Tibial nerve (tissue), 4 donors: ENCODE measurements at regions not wholly inside any gene's neighbourhood (a gene's known extent, or its start where the extent isn't known, plus 50 kb on each side); places are given as distances from the start of the nearest gene placed in this dataset.
"Not testable (repeated sequence)": the region's sequence is repeated elsewhere in the genome, so short reads cannot be mapped to it uniquely, and the experiment has no call there.

ENCODE experiments used
- DNase-seq, 2 donors: peaks; one replicate each; pipeline ENCODE4 v3.0.0-alpha.2; 2019; ENCODE audit warnings: low spot score in 2 of 2
- H3K27ac ChIP-seq, 4 donors: fragments of 200-600 bp; sonication (generic) in 3 of 4; one replicate each; pipeline ENCODE4 v1.5.1; 2017 to 2019; ENCODE audit warnings: mild to moderate bottlenecking in 1 of 4
- H3K27me3 ChIP-seq, 2 donors: fragments of 200-600 bp; sonication (generic) in 1 of 2; one replicate each; pipeline versions ENCODE4 v1.5.1 to v1.6.0; 2017 to 2019
- H3K36me3 ChIP-seq, 3 donors: fragments of 200-600 bp; sonication (generic); one replicate each; pipeline ENCODE4 v1.5.1; 2018 to 2019
- H3K4me1 ChIP-seq, 4 donors: fragments of 200-600 bp; sonication (generic) in 3 of 4; one replicate each; pipeline ENCODE4 v1.5.1; 2017 to 2019
- H3K4me3 ChIP-seq, 4 donors: fragments of 200-600 bp; sonication (generic) in 3 of 4; one replicate each; pipeline ENCODE4 v1.5.1; 2017 to 2019; ENCODE audit warnings: mild to moderate bottlenecking in 1 of 4, moderate library complexity in 1 of 4
- H3K9me3 ChIP-seq, 4 donors: fragments of 200-600 bp; sonication (generic) in 3 of 4; one replicate each; pipeline ENCODE4 v1.5.1; 2017 to 2019
- EP300 ChIP-seq, 2 donors: sonication (generic); formaldehyde crosslinking; IDR thresholded peaks; one replicate each; pipeline ENCODE4 v1.6.1; 2017; ENCODE audit warnings: antibody characterized with exemption in 2 of 2, mild to moderate bottlenecking in 1 of 2
- POLR2A ChIP-seq, 2 donors: fragments of 450-650 bp; IDR thresholded peaks; one replicate each; pipeline ENCODE4 v1.6.1; 2017; ENCODE audit warnings: antibody characterized with exemption in 2 of 2, mild to moderate bottlenecking in 2 of 2, moderate library complexity in 2 of 2
- WGBS, 2 donors: methylation state at CpG; one replicate each; pipeline ENCODE4 v1.1.5; 2018; 5-methylcytosine and 5-hydroxymethylcytosine counted together
- TF ChIP-seq, protein P1 (sequence below), 5 experiments: fragments of 200-600 bp in 3 of 5; fragments of 450-650 bp in 2 of 5; sonication (generic) in 3 of 5; IDR thresholded peaks; one replicate each; pipeline ENCODE4 v1.5.1; 2016 to 2019; ENCODE audit warnings: antibody characterized with exemption in 5 of 5, mild to moderate bottlenecking in 3 of 5, moderate library complexity in 2 of 5

DNA sequence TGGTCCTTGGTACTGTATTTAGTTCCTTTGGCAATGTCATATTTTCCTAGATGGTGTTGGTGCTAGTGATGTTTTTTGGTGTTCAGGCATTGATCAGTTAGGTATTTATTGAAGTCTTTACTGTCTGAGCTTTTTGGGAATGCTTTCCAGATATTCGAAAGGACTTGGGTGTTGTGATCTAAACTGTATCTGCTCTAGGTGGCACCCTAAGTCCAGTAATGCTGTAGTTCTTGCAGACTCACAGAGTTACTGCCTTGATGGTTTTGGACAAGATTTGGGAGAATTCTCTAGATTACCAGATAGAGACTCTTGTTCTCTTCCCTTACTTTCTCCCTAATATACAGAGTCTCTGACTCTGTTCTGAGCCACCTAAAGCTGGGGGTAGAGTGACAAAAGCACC, 513.6 kb upstream of the PITX2 start:
- whole genome bisulfite sequencing, 2 donors, result 81 to 85% methylated on average over 1 of the region's 1 CpG
- Histone ChIP-seq H3K4me3 (no peak overlapping the region), H3K4me1 (no peaks in the 10 kb centered on the region), H3K27ac (no peak overlapping the region), H3K36me3 (no peaks in the 10 kb centered on the region), H3K9me3 (no peaks in the 10 kb centered on the region), H3K27me3 (no peaks in the 10 kb centered on the region)
- DNase-seq, result no peak
- no peak for TF ChIP-seq EP300 (IDR thresholded peaks at IDR 0.05)
- TF ChIP-seq, protein P1, sequence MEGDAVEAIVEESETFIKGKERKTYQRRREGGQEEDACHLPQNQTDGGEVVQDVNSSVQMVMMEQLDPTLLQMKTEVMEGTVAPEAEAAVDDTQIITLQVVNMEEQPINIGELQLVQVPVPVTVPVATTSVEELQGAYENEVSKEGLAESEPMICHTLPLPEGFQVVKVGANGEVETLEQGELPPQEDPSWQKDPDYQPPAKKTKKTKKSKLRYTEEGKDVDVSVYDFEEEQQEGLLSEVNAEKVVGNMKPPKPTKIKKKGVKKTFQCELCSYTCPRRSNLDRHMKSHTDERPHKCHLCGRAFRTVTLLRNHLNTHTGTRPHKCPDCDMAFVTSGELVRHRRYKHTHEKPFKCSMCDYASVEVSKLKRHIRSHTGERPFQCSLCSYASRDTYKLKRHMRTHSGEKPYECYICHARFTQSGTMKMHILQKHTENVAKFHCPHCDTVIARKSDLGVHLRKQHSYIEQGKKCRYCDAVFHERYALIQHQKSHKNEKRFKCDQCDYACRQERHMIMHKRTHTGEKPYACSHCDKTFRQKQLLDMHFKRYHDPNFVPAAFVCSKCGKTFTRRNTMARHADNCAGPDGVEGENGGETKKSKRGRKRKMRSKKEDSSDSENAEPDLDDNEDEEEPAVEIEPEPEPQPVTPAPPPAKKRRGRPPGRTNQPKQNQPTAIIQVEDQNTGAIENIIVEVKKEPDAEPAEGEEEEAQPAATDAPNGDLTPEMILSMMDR (IDR thresholded peaks at IDR 0.05), result no peak
- TF ChIP-seq POLR2A (IDR thresholded peaks at IDR 0.05), result no peak

DNA sequence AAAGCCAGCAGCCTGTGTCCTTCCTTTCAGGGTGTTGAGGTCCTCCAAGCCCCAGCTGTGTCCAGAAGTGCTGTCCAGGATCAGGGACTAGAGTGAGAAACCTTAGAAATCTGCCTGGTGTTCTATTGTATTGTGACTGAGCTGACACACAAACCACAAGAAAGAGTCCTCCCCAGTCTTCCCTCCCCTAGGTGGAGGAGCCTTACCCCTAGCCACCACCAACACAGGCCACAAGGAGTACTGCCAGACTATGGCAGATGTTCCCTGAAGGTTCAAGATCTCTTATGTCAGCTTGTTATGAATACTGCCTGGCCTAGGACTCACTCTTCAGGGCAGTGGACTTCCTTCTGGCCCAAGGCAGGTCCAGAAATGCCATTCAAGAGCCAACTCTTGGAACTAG, 514.1 kb upstream of the PITX2 start:
- no peaks in the 10 kb centered on the region for H3K9me3 ChIP-seq
- DNase-seq, result no peak
- H3K4me1 ChIP-seq, result no peaks in the 10 kb centered on the region
- H3K27ac ChIP-seq, result no peak overlapping the region
- no peak overlapping the region for H3K4me3 ChIP-seq
- TF ChIP-seq EP300 (IDR thresholded peaks at IDR 0.05) (no peak), POLR2A (IDR thresholded peaks at IDR 0.05) (no peak)
- TF ChIP-seq, protein P1 (IDR thresholded peaks at IDR 0.05), result no peak
- H3K36me3 ChIP-seq, result no peaks in the 10 kb centered on the region
- H3K27me3 ChIP-seq, result no peaks in the 10 kb centered on the region

DNA sequence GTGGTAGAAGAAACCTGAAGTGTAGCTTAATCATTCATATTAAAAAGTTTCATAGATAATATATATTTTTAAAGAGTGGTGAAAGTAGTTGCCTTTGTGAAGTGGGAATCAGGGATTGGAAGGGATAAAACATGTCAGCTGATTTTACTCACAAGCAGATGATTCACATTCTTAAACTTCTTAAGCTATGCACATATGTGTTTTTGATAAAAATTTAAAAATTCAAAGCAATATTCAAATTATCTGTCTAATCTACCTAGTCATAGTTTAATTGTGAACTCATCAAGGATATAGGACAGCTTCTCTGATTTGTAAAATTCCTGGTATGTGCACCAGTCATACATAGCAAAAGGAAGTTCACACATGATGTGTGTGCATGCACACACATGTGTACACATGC, 520.6 kb upstream of the PITX2 start:
- Histone ChIP-seq H3K4me3 (no peak overlapping the region), H3K27me3 (no peaks in the 10 kb centered on the region), H3K36me3 (no peaks in the 10 kb centered on the region), H3K4me1 (no peaks in the 10 kb centered on the region), H3K9me3 (no peaks in the 10 kb centered on the region), H3K27ac (no peak overlapping the region)
- TF ChIP-seq, protein P1 (IDR thresholded peaks at IDR 0.05), result no peak
- TF ChIP-seq EP300 (IDR thresholded peaks at IDR 0.05), result no peak
- TF ChIP-seq POLR2A (IDR thresholded peaks at IDR 0.05), result no peak
- no peak for DNase-seq

DNA sequence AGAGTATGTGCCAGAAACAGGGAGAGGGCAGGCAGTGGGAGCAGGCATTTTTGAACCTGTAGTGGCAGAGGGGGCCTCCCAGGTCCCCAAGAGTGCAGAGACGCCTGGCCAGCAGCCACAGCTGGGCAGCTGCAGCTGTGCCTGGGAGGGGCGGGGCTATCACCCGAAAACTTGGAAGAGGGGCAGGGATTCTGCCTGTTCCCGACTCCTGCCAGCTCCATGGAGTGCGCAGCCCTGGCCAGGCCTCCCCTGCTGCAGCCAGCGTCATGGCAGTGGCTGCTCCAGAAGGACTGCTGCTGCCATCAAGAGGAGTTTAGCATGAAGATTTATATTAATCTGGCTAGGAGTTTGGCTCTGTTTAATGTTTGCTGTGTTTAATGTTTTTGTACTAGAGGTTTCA, 532.1 kb upstream of the PITX2 start:
- peaks cover 0 to 15% (median 0%) of the 10 kb centered on the region in 4 donors for H3K9me3 ChIP-seq
- no peak overlapping the region for H3K4me3 ChIP-seq
- H3K27ac ChIP-seq, result no peak overlapping the region
- TF ChIP-seq POLR2A (IDR thresholded peaks at IDR 0.05), result no peak
- no peak for TF ChIP-seq EP300 (IDR thresholded peaks at IDR 0.05)
- TF ChIP-seq, protein P1 (IDR thresholded peaks at IDR 0.05), result no peak
- no peaks in the 10 kb centered on the region for H3K27me3 ChIP-seq
- no peaks in the 10 kb centered on the region for H3K36me3 ChIP-seq
- DNase-seq, result no peak
- H3K4me1 ChIP-seq, result no peaks in the 10 kb centered on the region
- WGBS, 2 donors, result 40 to 69% methylated on average over 1 to 4 of the region's 6 CpGs

DNA sequence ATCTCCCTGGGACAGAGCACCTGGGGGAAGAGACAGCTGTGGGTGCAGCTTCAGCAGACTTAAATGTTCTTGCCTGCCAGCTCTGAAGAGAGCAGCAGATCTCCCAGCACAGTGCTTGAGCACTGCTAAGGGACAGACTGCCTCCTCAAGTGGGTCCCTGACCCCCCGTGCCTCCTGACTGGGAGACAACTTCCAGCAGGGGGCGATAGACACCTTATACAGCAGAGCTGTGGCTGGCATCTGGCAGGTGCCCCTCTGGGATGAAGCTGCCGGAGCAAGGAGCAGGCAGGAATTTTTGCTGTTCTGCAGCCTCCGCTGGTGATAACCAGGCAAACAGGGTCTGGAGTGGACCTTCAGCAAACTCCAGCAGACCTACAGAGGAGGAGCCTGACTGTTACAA, 541.7 kb upstream of the PITX2 start:
- WGBS, 2 donors, result 63 to 75% methylated on average over 1 to 3 of the region's 4 CpGs
- H3K4me3 ChIP-seq, H3K27me3 ChIP-seq, DNase-seq, H3K27ac ChIP-seq, H3K4me1 ChIP-seq, H3K36me3 ChIP-seq: not testable (repeated sequence)
- H3K9me3 ChIP-seq, result peaks cover 0 to 16% (median 0%) of the 10 kb centered on the region in 4 donors

DNA sequence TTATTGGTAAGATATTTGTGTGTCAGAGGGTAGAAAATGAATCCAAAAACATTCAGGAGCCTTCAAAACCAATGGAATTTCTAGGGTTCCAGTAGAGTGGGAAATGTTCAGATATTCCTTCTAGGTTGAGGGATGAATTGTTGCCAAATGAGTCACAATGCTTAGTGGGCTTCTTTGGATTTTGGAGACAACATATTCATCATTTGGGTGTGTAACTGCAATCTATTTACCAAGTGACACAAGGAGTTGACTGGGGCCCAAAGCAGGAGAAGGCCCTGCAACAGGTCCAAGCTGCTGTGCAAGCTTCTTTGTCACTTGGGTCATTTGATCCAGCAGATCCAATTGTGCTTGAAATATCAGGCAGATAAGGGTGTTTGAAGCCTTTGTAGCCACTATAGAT, 551.5 kb upstream of the PITX2 start:
- DNase-seq, result no peak
- Histone ChIP-seq H3K4me1 (no peaks in the 10 kb centered on the region), H3K27ac (no peak overlapping the region), H3K9me3 (no peaks in the 10 kb centered on the region), H3K27me3 (no peaks in the 10 kb centered on the region), H3K36me3 (no peaks in the 10 kb centered on the region), H3K4me3 (no peak overlapping the region)
- TF ChIP-seq EP300 (IDR thresholded peaks at IDR 0.05) (no peak), POLR2A (IDR thresholded peaks at IDR 0.05) (no peak)
- TF ChIP-seq, protein P1 (IDR thresholded peaks at IDR 0.05), result no peak
